Activated CD8-positive, alpha-beta memory T cell treated with anti-CD3 and anti-CD28 coated beads, Interleukin-2, amount 50 U/mL, for 48 hours (primary cell): ENCODE measurements at regions not wholly inside any gene's neighbourhood (a gene's known extent, or its start where the extent isn't known, plus 50 kb on each side); places are given as distances from the start of the nearest gene placed in this dataset.
"Not testable (repeated sequence)": the region's sequence is repeated elsewhere in the genome, so short reads cannot be mapped to it uniquely, and the experiment has no call there.

Experiments used
- DNase-seq: peaks from one replicate; pipeline ENCODE4 v3.0.0-alpha.2; 2020

GRCh38 chr5:36482812-36483211, 123.6 kb upstream of the SLC1A3 start:
- DNase-seq = no peak

- no peak for DNase-seq
Measured at GRCh38 chr5:36489505-36489904, 116.9 kb upstream of the SLC1A3 start.

GRCh38 chr5:36491856-36492255, 114.5 kb upstream of the SLC1A3 start:
- no peak for DNase-seq

DNA sequence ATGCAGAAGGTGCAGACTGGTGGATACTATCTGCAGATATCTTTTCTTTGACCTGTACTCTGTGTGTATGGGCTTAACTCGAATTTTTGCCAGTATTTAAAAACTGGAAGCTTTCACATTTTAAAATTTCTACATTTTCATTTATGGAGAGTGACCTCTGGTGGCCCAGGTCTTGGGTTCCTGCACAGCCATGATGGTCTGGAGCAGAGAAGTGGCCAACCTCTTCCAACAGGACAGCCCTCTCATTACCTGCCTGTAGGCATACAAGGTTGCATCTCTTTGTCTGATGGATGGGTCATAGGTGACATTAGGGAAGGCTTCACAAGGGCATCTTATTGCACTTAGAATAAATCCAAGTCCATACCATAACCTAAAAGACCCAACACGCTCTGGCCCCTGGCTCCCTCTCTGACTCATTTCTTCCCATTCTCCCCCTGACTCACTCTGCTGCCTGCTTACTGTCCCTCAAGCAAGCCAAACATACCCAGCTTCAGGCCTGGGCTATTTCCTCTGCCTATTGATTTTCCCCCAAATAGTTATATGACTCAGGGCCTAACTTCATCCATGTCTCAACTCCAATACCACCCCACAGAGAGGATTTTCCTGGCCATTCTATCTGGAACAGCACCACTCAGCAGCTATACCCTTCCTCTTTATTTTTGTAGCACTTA, 113.3 kb upstream of the SLC1A3 start:
- no peak for DNase-seq

GRCh38 chr5:36494028-36494427, 112.4 kb upstream of the SLC1A3 start:
- DNase-seq = no peak

GRCh38 chr5:36494841-36495601, 111.4 kb upstream of the SLC1A3 start:
- DNase-seq = no peak

- no peak for DNase-seq
Measured at GRCh38 chr5:36495611-36496010, 110.8 kb upstream of the SLC1A3 start.

DNA sequence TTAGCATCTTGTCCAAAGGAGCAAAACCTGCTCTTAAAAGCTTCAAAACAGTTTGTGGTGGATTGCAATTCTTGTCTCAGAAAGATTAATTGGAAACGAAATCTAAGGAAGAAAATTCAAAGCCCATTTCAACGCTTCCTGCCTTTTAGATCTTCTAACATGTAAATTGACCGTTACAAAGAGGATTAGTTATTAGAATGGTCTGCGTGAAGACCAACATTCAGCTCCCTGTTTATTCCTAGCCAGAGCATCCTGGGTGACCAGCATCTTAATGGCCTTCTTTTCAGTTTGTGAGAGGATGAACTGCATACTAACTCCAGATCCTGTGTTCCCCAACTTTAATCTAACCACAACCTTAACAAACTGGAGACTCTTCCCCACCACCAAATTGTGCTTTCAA, 109.9 kb upstream of the SLC1A3 start:
- no peak for DNase-seq

DNA sequence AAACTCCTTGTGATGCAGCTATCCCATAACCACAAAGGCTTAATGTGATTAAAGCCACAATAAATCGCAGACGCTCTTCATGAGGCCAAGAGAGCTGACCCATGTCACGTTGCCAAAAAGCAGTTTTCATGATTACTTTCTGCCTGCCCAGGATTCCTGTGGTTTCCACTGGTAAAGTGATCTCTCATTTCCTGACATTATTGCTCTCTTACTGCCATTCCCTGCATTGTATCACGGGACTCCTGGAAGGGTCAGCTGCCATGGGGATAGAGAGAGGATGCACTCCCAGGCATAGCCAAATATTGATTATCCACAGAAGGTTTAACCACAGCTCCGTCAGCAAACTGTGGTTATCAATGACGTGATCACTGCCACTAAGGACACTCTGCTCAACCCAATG, 103.8 kb upstream of the SLC1A3 start:
- no peak for DNase-seq

DNA sequence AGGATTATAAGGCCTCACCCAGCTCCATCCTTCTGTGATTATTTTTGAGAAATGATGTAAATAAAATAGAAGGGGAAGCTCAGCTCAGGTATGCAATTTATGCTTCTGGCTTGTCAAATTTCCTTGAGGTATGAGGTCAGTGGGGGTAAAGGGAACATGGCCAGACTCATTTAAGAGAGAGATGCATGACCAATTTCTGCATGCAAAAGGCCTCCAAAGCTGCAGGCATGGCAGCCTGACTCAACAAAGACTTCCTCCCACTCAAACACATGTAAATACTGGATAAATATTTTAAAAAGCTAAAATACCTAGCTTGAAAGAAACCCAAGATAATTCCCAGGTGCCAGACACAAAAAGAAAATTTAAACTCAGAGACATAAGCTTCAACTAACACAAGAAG, 101.4 kb upstream of the SLC1A3 start:
- no peak for DNase-seq

DNA sequence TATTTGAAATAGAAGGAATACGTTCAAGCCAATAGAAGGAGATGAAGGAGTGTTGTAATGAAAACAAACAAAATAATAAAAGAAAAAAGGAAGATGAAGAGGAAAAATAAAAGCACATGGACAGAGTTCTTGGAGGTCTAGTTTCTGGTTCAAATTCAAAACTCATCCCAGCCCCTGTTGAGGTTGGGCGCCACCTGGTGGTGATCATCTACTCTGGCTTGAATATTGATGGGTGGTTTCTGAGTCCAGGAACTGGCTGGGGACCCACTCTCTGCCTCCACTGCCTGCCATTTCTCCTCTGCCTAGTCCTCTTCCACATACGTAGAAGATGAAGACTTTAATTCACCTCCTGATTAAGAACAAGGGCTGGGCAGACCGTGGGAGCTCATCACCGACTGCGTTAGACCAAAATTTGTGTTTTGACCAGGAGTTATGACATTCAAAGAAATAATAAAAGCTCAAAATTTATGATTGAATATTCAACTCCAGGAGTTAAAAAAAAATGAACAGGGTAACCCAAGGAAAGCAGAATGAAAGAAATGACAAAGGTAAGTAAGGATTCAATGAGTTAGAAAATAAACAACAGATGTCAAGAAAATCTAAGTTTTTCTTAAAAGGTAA, 99.0 kb upstream of the SLC1A3 start:
- peak; percentile 90 for DNase-seq

DNA sequence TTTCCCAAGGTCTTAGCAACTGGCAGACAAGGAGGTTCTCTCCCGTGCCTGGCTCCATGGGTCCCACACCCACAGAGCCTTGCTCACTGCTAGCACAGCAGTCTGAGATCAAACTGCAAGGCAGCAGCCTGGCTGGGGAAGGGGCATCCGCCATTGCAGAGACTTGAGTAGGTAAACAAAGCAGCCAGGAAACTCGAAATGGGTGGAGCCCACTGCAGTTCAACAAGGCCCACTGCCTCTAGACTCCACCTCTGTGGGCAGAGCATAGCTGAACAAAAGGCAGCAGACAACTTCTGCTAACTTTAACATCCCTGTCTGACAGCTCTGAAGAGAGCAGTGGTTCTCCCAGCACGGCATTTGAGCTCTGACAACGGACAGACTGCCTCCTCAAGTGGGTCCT, 98.1 kb upstream of the SLC1A3 start:
- not testable (repeated sequence) for DNase-seq

DNA sequence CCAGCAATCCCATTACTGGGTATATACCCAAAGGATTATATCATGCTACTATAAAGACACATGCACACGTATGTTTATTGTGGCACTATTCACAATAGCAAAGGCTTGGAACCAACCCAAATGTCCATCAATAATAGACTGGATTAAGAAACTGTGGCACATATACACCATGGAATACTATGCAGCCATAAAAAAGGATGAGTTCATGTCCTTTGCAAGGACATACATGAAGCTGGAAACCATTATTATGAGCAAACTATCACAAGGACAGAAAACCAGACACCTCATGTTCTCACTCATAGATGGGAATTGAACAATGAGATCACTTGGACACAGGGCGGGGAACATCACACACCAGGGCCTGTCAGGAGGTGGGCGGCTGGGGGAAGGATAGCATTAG, 92.8 kb upstream of the SLC1A3 start:
- DNase-seq = not testable (repeated sequence)

DNA sequence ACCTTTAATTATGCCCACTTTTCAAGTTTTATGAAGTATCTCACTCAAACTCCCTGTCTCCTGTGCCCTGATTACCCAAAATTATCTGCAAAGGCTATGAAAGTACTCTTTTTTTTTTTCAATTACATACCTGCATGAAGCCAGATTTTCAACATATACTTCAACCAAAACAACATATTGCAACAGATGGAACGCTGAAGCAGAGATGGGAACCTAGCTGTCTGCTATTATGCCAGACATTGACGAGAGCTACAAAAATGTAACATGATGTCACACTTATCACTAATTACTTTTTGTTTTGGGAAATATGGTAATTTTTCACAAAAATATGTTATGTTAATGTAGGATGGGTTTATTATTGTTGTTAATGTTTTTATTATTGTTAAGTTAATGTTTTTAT, 86.5 kb upstream of the SLC1A3 start:
- DNase-seq = no peak

DNA sequence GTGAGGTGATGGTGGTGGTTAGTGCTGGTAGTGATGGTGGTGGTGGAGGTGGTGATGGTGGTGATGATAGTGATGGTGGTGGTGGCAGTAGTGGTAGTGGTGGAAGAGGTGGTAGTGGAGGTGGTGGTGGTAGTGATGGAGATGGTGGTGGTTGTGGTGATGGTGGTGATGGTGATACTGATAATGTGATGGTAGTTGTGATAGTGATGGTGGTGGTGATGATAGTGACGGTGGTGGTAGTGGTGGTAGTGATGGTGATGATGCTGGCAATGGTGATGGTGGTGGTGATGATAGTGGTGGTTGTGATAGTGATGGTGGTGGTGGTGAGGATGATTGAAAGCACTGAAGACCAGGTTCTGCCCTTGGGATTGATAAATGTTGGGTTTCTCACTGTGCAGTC, 85.2 kb upstream of the SLC1A3 start:
- no peak for DNase-seq

- no peak for DNase-seq
Measured at GRCh38 chr5:36521838-36522745, 84.3 kb upstream of the SLC1A3 start.

DNA sequence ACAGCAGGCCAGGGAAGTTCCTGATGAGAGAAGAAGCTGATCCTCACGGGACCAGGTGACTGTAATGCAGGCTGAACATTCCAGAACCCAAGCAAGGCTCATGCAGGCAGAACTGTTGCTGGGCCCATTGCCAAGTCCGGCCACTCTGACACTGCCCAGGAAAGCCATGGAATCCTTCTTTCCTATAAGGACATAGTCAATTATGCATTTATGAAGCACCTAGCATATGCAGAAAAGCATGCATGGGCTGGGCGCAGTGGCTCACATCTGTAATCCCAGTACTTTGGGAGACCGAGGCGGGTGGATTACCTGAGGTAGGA, 83.7 kb upstream of the SLC1A3 start:
- DNase-seq = no peak

GRCh38 chr5:36523450-36523849, 83.0 kb upstream of the SLC1A3 start:
- DNase-seq = no peak

DNA sequence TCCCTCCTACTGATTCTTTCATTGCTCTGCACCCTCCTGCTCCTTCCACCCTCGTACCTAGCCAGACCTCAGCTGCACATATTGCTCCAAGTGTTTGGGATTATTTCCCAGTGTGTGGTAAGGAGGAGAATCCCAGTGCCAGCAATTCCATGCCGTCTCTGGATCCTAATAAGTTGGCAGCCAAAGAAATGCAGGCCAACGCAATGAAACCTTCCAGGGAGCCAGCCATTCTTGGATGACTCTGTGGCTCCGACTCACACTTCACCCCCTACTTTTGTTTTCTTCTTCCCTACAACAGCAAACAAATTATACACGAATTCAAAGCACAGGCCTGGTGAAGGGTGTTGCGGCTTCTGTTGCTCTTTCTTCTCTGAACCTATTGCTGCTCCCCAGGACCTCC, 82.5 kb upstream of the SLC1A3 start:
- DNase-seq = no peak

GRCh38 chr5:36526537-36526936, 79.9 kb upstream of the SLC1A3 start:
- DNase-seq = no peak

DNA sequence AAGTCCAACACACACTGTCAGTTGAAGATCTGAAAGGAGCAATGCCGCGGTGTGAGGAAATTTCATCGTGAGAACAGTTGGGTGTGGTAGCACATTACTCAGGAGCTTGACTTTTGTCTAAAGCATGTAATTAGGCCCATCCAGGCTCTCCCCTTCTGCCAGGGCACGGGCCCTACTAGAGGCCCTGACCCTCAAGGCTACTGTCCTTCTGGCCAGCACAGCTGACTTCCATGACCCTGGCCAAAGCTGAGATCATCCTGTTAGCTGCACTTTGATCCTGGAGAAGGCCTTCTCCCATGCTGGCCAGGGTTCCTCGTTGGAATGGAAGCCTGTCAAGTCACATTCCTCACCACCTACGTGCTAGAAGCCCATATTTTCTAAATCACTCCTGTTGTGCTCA, 77.8 kb upstream of the SLC1A3 start:
- DNase-seq = no peak

DNA sequence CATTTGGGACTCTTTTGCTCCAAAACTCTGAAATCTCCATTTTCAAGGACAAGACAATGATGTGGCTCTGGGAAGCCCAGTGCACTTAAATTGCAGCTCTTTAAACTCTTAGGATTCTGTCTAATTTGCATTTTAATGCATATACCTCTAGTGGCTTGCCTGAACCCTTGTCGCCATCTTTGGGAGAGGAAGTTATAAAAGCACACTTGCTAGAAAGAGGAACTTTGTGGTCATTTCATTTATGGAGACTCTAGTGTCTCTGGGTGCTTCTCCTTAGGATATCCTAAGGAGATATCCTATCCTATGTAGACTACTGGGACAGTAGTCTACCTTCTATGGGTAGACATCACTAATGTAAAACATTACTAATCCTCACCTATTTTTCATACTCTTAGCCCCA, 77.3 kb upstream of the SLC1A3 start:
- DNase-seq = no peak

DNA sequence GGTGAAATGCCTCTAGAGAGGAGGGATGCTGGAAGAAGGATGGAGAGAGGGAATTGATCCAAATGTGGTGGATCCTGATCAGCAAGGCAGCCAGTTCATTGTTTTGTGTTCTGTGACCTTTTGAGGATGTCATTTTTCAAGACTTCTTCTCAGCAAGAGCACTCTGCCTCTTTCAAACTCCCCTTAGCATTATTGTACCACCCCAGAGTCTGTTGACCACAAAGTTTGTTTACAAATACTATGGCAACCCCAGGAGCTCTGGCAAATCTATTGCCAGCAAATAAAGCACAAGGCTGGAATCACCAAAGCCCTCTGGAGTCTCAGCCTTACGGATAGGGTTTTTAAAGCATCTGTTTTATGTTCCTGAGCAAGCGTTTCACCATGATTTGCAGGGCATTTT, 76.2 kb upstream of the SLC1A3 start:
- DNase-seq = no peak
